ENCODE measurements at regions not wholly inside any gene's neighbourhood (a gene's known extent, or its start where the extent isn't known, plus 50 kb on each side); places are given as distances from the start of the nearest gene placed in this dataset.

DNA sequence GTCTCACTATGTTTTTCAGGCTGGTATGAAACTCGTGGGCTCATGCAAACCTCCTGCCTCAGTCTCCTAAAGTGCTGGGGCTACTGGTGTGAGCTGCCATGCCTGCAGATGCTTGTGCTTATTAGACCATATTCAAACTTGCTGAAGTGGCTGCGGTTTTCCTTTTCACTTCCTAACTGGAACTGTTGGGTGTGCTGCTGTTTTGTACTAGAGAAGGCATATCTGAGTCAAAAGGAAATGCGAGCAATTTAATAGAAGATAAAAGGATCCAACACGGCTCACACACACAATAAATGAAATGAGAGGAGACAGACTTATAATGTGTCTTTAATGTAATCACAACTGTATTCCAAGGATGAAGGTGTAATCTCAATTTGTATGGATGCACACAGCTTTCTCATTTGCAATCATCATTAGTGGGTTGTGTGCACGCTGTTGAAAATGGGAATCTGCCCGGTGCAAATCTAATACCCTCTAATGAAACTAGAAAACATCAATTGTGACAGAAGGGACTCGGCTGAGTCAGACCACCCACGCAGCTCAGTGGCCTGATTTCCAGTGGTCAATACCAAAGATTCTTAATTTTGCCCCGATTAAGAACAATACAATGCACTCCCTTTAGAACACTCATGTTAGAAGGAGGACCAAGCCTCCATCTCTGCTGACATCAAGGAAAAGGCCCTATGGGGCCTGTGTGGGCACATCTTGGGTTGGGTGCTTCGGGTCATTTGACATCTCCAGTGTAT is 532.7 kb downstream of the TDRD15 start:
- POLR2A ChIA-PET: no interaction called here
- CTCF ChIA-PET: no interaction called here
- DNase-seq (ENCODE audit: low read depth in 1 of 2, low spot score in 1 of 2): no peak
- WGBS (ENCODE audit: missing lambda C conversion rate): 26% methylated on average over 10 of the region's 10 CpGs
- FAIRE-seq: no peak
- TF ChIP-seq RARB (CRISPR knock-in tag; IDR thresholded peaks at IDR 0.05) (no peak), NPAS2 (CRISPR knock-in tag; IDR thresholded peaks at IDR 0.05; ENCODE audit: borderline replicate concordance) (no peak), CHD2 (IDR thresholded peaks at IDR 0.05; ENCODE audit: low read length, partially characterized antibody) (no peak), SMC3 (IDR thresholded peaks at IDR 0.05) (no peak), EHF (CRISPR knock-in tag; IDR thresholded peaks at IDR 0.05) (no peak), TP53 (CRISPR knock-in tag; IDR thresholded peaks at IDR 0.05) (no peak), HOXB5 (CRISPR knock-in tag; IDR thresholded peaks at IDR 0.05) (no peak), FOSL2 (IDR thresholded peaks at IDR 0.05) (no peak), FOSL2 (CRISPR knock-in tag; IDR thresholded peaks at IDR 0.05) (no peak), MAZ (IDR thresholded peaks at IDR 0.05; ENCODE audit: borderline replicate concordance, low read depth, low read length) (no peak), JUN (IDR thresholded peaks at IDR 0.05) (no peak), ZSCAN20 (CRISPR knock-in tag; IDR thresholded peaks at IDR 0.05) (no peak)
- TF ChIP-seq, protein P1, sequence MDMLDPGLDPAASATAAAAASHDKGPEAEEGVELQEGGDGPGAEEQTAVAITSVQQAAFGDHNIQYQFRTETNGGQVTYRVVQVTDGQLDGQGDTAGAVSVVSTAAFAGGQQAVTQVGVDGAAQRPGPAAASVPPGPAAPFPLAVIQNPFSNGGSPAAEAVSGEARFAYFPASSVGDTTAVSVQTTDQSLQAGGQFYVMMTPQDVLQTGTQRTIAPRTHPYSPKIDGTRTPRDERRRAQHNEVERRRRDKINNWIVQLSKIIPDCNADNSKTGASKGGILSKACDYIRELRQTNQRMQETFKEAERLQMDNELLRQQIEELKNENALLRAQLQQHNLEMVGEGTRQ (IDR thresholded peaks at IDR 0.05): no peak
- Histone ChIP-seq H3K4me3 (no peak overlapping the region), H3K9me3 (no peaks in the 10 kb centered on the region; the same call in 2 of the 3 replicates), H3K4me1 (no peaks in the 10 kb centered on the region), H3K4me2 (no peak overlapping the region), H3K27ac (no peak overlapping the region)
- no peak for ATAC-seq

DNA sequence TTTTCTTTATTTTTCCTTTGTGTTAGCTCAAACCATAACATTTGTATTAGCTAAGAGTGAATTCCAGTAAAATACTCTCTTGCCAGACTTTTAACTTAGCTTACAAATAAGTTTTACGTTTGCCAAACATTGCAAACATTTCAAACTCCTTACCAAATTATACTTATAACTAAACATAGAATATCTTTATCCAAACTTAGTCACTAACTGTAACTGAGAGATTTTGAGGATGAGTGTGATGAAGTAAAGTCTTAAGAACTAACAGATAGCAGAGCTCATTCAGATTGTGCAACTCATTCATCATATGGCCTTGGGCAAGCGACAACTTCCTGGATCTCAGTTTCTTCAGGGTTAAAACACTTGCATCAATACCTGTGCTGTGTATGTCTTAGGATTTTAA is 533.7 kb downstream of the TDRD15 start:
- CTCF ChIA-PET: no interaction called here
- ATAC-seq (no peak), DNase-seq (ENCODE audit: low read depth in 1 of 2, low spot score in 1 of 2) (no peak), FAIRE-seq (no peak)
- WGBS (ENCODE audit: missing lambda C conversion rate): 20% methylated on average over 2 of the region's 2 CpGs
- Histone ChIP-seq H3K4me3 (no peak overlapping the region), H3K4me1 (no peaks in the 10 kb centered on the region), H3K4me2 (no peak overlapping the region), H3K9me3 (no peaks in the 10 kb centered on the region; the same call in 2 of the 3 replicates), H3K27ac (no peak overlapping the region)
- TF ChIP-seq HDAC2 (IDR thresholded peaks at IDR 0.05): no peak
- TF ChIP-seq, protein P2, sequence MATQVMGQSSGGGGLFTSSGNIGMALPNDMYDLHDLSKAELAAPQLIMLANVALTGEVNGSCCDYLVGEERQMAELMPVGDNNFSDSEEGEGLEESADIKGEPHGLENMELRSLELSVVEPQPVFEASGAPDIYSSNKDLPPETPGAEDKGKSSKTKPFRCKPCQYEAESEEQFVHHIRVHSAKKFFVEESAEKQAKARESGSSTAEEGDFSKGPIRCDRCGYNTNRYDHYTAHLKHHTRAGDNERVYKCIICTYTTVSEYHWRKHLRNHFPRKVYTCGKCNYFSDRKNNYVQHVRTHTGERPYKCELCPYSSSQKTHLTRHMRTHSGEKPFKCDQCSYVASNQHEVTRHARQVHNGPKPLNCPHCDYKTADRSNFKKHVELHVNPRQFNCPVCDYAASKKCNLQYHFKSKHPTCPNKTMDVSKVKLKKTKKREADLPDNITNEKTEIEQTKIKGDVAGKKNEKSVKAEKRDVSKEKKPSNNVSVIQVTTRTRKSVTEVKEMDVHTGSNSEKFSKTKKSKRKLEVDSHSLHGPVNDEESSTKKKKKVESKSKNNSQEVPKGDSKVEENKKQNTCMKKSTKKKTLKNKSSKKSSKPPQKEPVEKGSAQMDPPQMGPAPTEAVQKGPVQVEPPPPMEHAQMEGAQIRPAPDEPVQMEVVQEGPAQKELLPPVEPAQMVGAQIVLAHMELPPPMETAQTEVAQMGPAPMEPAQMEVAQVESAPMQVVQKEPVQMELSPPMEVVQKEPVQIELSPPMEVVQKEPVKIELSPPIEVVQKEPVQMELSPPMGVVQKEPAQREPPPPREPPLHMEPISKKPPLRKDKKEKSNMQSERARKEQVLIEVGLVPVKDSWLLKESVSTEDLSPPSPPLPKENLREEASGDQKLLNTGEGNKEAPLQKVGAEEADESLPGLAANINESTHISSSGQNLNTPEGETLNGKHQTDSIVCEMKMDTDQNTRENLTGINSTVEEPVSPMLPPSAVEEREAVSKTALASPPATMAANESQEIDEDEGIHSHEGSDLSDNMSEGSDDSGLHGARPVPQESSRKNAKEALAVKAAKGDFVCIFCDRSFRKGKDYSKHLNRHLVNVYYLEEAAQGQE (IDR thresholded peaks at IDR 0.05): no peak
- TF ChIP-seq MAX (IDR thresholded peaks at IDR 0.05): no peak
- TF ChIP-seq NR3C1 (IDR thresholded peaks at IDR 0.05): no peak
- POLR2A ChIA-PET: no interaction called here

GRCh38 chr2:21658269-21658668 is 534.5 kb downstream of the TDRD15 start:
- no peak for FAIRE-seq

More at GRCh38 chr2:21658269-21658668, 534.5 kb downstream of the TDRD15 start:
- CTCF ChIA-PET: no interaction called here
- H3K9me3 ChIP-seq: no peaks in the 10 kb centered on the region; the same call in 2 of the 3 replicates
- ATAC-seq (no peak), DNase-seq (ENCODE audit: low read depth in 1 of 2, low spot score in 1 of 2) (no peak)
- TF ChIP-seq POLR2A (IDR thresholded peaks at IDR 0.05; ENCODE audit: low read length): no peak
- TF ChIP-seq BHLHE40 (IDR thresholded peaks at IDR 0.05; ENCODE audit: low read depth, low read length): no peak
- no peak for TF ChIP-seq KDM1A (IDR thresholded peaks at IDR 0.05; ENCODE audit: low read depth)
- no peak for TF ChIP-seq ZNF302 (CRISPR knock-in tag; IDR thresholded peaks at IDR 0.05)
- no peak for TF ChIP-seq HOXA7 (CRISPR knock-in tag; IDR thresholded peaks at IDR 0.05)
- TF ChIP-seq, protein P1 (IDR thresholded peaks at IDR 0.05): no peak
- TF ChIP-seq SMC3 (IDR thresholded peaks at IDR 0.05): no peak
- TF ChIP-seq GATA3 (IDR thresholded peaks at IDR 0.05; ENCODE audit: borderline replicate concordance): no peak
- TF ChIP-seq PHF8 (IDR thresholded peaks at IDR 0.05; ENCODE audit: borderline replicate concordance, low read depth): no peak
- TF ChIP-seq KDM5A (IDR thresholded peaks at IDR 0.05): no peak
- no peak for TF ChIP-seq MAZ (IDR thresholded peaks at IDR 0.05; ENCODE audit: borderline replicate concordance, low read depth, low read length)
- no peak for TF ChIP-seq E2F6 (IDR thresholded peaks at IDR 0.05; ENCODE audit: borderline replicate concordance, low read depth)
- no peak for TF ChIP-seq JUNB (IDR thresholded peaks at IDR 0.05)
- no peak for TF ChIP-seq EP300 (IDR thresholded peaks at IDR 0.05)
- no peak for TF ChIP-seq PBX3 (IDR thresholded peaks at IDR 0.05)
- TF ChIP-seq ZC3H11A (IDR thresholded peaks at IDR 0.05): no peak
- no peak for TF ChIP-seq ESRRA (IDR thresholded peaks at IDR 0.05; ENCODE audit: borderline replicate concordance, low read length)
- H3K27ac ChIP-seq: no peak overlapping the region
- WGBS (ENCODE audit: missing lambda C conversion rate): 0% methylated on average over 1 of the region's 1 CpG
- no peak overlapping the region for H3K4me2 ChIP-seq
- H3K4me3 ChIP-seq: no peak overlapping the region
- POLR2A ChIA-PET: no interaction called here
- no peaks in the 10 kb centered on the region for H3K4me1 ChIP-seq
